ENCODE measurements at regions not wholly inside any gene's neighbourhood (a gene's known extent, or its start where the extent isn't known, plus 50 kb on each side); places are given as distances from the start of the nearest gene placed in this dataset.

- TF ChIP-seq EZH2 (IDR thresholded peaks at IDR 0.05; ENCODE audit: borderline replicate concordance) (no peak), EZH2phosphoT487 (IDR thresholded peaks at IDR 0.05; ENCODE audit: low read depth, severe bottlenecking, unreplicated experiment) (no peak)
- TF ChIP-seq, protein P1, sequence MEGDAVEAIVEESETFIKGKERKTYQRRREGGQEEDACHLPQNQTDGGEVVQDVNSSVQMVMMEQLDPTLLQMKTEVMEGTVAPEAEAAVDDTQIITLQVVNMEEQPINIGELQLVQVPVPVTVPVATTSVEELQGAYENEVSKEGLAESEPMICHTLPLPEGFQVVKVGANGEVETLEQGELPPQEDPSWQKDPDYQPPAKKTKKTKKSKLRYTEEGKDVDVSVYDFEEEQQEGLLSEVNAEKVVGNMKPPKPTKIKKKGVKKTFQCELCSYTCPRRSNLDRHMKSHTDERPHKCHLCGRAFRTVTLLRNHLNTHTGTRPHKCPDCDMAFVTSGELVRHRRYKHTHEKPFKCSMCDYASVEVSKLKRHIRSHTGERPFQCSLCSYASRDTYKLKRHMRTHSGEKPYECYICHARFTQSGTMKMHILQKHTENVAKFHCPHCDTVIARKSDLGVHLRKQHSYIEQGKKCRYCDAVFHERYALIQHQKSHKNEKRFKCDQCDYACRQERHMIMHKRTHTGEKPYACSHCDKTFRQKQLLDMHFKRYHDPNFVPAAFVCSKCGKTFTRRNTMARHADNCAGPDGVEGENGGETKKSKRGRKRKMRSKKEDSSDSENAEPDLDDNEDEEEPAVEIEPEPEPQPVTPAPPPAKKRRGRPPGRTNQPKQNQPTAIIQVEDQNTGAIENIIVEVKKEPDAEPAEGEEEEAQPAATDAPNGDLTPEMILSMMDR (IDR thresholded peaks at IDR 0.05; ENCODE audit: poor library complexity) = no peak
These were observed 309.2 kb upstream of the TBX3 start for GRCh38 chr12:114993165-114993564.

Data from hepatocyte (in vitro differentiated cells).